ENCODE measurements at regions not wholly inside any gene's neighbourhood (a gene's known extent, or its start where the extent isn't known, plus 50 kb on each side); places are given as distances from the start of the nearest gene placed in this dataset.

DNA sequence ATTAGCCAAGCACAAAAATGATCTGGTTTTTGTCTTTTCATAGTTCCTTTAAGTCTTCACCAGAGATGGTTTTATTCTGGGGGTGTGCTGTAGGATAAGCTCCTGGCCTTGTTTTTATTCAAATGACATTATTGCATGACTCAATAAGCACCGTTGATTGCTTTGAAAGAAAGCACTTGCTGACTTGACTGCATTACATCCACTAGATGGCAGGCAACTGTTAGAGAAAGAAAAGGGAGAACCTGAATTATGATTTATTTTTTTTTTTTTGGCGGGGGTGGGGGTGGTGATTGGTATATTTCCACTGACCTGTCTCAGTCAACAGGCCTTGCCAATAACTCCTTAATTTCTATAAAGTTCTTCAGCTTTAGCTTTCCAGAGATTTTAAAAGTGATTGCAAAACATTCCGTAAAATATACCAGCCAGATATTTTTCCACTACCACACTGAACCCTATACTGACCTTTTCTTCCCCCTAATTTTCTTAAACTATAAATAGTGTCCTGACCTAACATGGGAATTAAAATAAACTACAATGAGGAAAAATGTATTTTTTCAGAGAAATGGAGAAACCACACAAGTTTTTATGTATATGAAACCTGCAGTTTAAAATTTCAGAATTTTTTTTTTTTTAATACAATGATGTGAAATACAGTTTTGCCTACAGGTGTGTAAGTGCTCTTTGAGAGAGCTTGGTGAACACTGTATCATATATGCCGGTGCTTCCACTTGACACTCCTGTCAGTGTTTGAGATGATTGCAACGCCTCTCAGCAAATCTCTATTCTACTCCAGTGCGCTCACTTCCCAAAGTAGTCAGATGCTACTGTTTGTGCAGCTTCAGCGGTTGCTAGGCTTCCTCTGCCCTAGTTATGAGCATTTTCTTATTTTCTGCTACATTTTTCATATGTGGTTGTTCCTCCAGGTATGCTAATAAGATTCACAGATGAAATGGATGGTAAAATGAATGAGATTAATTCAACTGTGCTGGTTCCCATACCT lies 274.3 kb downstream of the CD109 start:
- no peak overlapping the region for H3K4me3 Mint-ChIP-seq
- peak overlapping the region in 1 of 2 donors; percentile 23 for H3K27ac Mint-ChIP-seq
- DNase-seq = no peak
- H3K4me1 Mint-ChIP-seq = no peaks in the 10 kb centered on the region
- peak; percentile 66 for ATAC-seq
- H3K9me3 Mint-ChIP-seq = no peaks in the 10 kb centered on the region
- no peaks in the 10 kb centered on the region for H3K27me3 Mint-ChIP-seq

DNA sequence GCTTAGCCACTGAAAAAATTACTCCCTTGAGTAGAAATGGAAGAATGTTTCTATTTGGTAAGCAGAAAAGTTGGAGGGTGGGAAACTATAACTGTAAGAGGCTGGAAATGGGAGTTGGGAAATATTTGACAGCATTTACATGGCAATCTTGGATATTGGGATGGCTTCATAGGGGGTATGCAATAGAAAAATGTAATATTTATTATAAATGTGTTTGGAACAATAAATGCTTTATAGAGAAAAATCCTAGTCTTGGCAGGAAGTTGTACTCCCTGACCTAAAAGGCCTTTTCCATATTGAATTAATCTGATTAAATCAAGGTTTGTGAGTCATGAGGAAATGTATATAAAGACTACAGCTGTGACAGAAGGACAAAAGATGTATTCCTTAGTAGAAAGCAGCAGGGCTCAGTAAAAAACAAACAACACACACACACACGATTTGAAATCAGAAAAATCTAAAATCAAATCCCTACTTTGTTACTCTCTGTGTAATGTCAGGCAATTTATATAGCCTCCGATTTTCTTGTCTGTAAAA lies 272.3 kb downstream of the CD109 start:
- no peaks in the 10 kb centered on the region for H3K4me1 Mint-ChIP-seq
- ATAC-seq (no peak), DNase-seq (no peak)
- peaks cover 6% of the 10 kb centered on the region for H3K27me3 Mint-ChIP-seq
- no peak overlapping the region for H3K4me3 Mint-ChIP-seq
- no peaks in the 10 kb centered on the region for H3K9me3 Mint-ChIP-seq
- no peak overlapping the region for H3K27ac Mint-ChIP-seq

DNA sequence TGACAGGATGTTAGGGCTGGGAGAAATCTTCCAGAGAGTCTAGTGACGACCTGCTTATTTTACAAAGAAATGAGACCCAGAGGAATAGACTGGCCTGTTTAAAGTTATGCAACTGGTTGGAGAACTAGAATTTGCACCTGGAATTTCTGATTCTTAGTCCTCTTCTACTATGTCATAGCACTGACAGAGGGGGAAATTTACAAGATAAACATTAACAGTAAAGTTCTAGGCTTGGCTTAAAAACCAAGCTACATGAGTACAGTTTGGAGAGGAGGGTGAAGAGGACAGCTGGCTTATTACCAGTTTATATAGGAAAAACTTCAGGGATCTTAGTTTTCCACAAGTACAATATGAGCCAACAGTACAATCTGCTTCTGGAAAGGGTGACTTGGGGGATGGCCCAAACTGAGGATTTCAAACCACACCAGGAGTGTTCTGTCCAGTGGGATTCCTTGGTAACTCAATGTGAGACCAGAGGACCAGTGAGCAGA lies 269.6 kb downstream of the CD109 start:
- no peaks in the 10 kb centered on the region for H3K4me1 Mint-ChIP-seq

DNA sequence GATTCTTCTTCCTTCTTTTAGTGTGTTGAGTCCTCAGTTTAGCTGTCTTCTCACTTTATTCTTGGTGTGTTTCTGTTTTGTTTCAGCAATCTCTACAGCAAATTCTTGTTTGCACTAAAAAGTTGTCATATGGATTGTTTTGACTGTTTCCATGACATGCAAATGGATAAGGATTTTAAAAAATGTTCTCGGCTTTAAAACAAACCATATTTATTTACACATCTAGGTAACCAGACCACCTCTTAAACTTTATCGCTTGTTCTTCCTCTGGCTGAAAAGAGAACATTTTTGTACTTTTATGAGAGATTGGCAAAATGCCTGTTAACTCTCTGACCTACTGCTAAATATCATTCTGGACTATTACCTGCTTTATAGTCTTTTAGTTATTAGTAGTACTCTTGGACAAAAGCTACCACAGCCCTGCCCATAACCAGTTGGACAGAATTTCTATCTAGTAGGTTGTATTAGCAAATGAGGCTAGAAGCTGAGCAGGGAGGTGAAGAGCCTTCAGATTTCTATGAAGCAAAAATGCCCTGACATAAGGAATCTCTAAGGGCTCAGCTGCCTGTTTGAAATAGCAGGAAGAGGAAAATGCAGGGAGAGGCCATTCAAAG lies 268.3 kb downstream of the CD109 start:
- DNase-seq (no peak), ATAC-seq (no peak)
- peaks cover 15% of the 10 kb centered on the region for H3K27me3 Mint-ChIP-seq
- H3K9me3 Mint-ChIP-seq = no peaks in the 10 kb centered on the region
- no peaks in the 10 kb centered on the region for H3K4me1 Mint-ChIP-seq
- no peak overlapping the region for H3K27ac Mint-ChIP-seq
- no peak overlapping the region for H3K4me3 Mint-ChIP-seq

More for the DNA sequence above, 269.6 kb downstream of the CD109 start:
- DNase-seq = no peak
- Mint-ChIP-seq H3K27me3 (peaks cover 15% of the 10 kb centered on the region), H3K9me3 (no peaks in the 10 kb centered on the region), H3K4me3 (no peak overlapping the region), H3K27ac (no peak overlapping the region)
- ATAC-seq = no peak

- H3K4me3 Mint-ChIP-seq = no peak overlapping the region
- ATAC-seq (no peak), DNase-seq (no peak)
- no peaks in the 10 kb centered on the region for H3K9me3 Mint-ChIP-seq
- no peak overlapping the region for H3K27ac Mint-ChIP-seq
- peaks cover 15% of the 10 kb centered on the region for H3K27me3 Mint-ChIP-seq
- H3K4me1 Mint-ChIP-seq = no peaks in the 10 kb centered on the region
These were observed 266.9 kb downstream of the CD109 start for GRCh38 chr6:73962884-73963283.

DNA sequence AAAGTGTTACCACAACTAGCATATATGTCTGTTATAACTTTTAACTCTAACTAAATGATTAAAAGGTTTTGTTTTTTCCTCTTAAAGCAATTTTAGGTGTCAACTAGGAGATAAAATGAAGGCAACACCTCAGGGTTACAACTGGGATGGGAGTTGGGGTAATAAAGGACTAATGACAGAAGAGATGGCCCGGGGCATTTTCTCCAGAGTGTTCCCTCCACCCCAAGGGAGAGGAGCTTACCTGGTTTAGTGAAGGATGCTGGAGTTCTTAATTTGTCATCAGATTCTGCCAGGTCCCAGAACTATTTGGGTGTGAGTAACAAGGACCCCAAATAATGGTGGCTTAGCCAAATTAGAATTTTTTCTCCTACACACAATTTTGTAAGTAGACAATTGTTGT lies 260.3 kb downstream of the CD109 start:
- H3K27ac Mint-ChIP-seq = no peak overlapping the region
- no peak overlapping the region for H3K4me3 Mint-ChIP-seq
- no peaks in the 10 kb centered on the region for H3K9me3 Mint-ChIP-seq
- no peak for ATAC-seq
- no peaks in the 10 kb centered on the region for H3K27me3 Mint-ChIP-seq
- no peak for DNase-seq
- H3K4me1 Mint-ChIP-seq = no peaks in the 10 kb centered on the region

- H3K9me3 Mint-ChIP-seq = no peaks in the 10 kb centered on the region
These were observed 259.8 kb downstream of the CD109 start for GRCh38 chr6:73955800-73956199.

GRCh38 chr6:73954881-73955280 lies 258.9 kb downstream of the CD109 start:
- ATAC-seq (no peak), DNase-seq (no peak)
- Mint-ChIP-seq H3K27me3 (no peaks in the 10 kb centered on the region), H3K4me1 (no peaks in the 10 kb centered on the region), H3K27ac (no peak overlapping the region), H3K9me3 (no peaks in the 10 kb centered on the region), H3K4me3 (no peak overlapping the region)

More at GRCh38 chr6:73955800-73956199, 259.8 kb downstream of the CD109 start:
- H3K4me1 Mint-ChIP-seq = no peaks in the 10 kb centered on the region
- H3K4me3 Mint-ChIP-seq = no peak overlapping the region
- H3K27me3 Mint-ChIP-seq = no peaks in the 10 kb centered on the region
- ATAC-seq (no peak), DNase-seq (no peak)
- no peak overlapping the region for H3K27ac Mint-ChIP-seq

DNA sequence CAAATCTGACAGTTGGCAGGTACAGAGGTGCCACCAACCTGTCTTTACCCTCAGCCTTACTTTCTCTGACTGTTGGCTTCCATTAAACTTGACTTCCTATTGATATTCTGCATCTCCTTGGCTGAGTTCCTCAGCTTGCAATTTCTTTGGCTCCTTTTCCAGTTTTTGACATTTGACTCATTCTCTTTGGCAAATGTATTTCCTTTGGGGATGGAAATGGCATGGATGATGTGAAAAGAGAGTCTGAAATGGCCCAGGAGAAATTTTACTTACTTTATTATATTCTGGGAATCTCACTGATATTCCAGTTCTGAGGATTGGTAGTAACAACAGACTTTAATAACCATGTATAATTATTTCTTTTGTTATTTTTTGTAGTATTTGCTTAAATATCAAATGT lies 255.2 kb downstream of the CD109 start:
- Mint-ChIP-seq H3K9me3 (peaks cover 16 to 23% of the 10 kb centered on the region in 2 donors), H3K4me3 (no peak overlapping the region), H3K27ac (no peak overlapping the region), H3K27me3 (no peaks in the 10 kb centered on the region), H3K4me1 (no peaks in the 10 kb centered on the region)
- no peak for ATAC-seq
- DNase-seq = no peak

- DNase-seq = no peak
- H3K27ac Mint-ChIP-seq = no peak overlapping the region
- no peaks in the 10 kb centered on the region for H3K27me3 Mint-ChIP-seq
- H3K9me3 Mint-ChIP-seq = peaks cover 11 to 20% of the 10 kb centered on the region in 2 donors
- no peaks in the 10 kb centered on the region for H3K4me1 Mint-ChIP-seq
- no peak overlapping the region for H3K4me3 Mint-ChIP-seq
- no peak for ATAC-seq
These were observed 248.1 kb downstream of the CD109 start for GRCh38 chr6:73943930-73944652.

DNA sequence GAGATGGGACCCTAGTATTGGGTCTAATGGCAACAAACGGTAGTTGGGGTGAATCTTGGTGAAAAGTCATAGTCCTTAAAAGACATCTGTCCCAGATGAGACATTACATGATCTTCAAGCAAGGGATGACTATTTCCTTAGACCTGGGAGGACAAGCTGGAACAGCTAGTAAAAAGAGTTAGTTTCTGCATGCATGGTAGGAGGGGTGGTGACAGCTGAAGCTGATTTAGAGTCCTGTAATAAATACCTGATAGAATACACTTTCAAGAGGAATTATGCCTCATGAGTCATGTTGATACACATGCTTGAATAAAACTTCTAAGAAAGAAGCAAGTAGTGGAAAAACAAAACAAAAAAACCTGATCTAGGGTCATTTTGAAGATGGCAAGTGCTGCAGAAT lies 247.4 kb downstream of the CD109 start:
- Mint-ChIP-seq H3K9me3 (peaks cover 7 to 17% of the 10 kb centered on the region in 2 donors), H3K27ac (no peak overlapping the region), H3K4me1 (no peaks in the 10 kb centered on the region), H3K27me3 (no peaks in the 10 kb centered on the region), H3K4me3 (no peak overlapping the region)
- ATAC-seq (no peak), DNase-seq (no peak)

DNA sequence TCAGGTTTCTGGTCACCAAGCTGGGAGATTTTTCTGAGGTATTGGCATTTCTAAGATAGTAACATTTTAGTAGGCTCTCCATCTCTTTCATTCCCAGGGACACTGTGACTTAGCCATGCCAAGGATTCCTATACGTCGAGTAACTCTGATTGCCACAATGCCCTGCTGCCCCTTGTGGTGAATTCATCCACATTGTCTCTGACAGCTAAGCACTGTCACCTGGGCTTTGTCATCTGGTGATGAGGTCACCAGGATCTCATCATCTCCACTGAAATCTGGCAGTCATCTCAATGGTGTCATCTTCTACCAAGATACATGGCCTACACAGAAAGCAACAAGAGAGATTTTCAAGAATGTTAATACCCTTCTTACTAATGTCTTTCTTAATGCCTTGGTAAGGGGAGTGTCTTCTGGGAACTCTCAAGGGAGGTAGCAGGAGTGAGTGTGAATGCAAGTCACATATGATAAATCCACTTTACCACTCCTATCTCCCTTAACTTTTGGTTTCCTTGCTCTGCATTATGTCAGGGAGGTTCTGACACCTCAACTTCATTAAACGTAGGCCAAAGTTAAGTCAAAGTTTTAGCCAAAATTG lies 246.7 kb downstream of the CD109 start:
- ATAC-seq (no peak), DNase-seq (no peak)
- Mint-ChIP-seq H3K4me1 (no peaks in the 10 kb centered on the region), H3K9me3 (peaks cover 2 to 11% of the 10 kb centered on the region in 2 donors), H3K27me3 (no peaks in the 10 kb centered on the region), H3K4me3 (no peak overlapping the region), H3K27ac (no peak overlapping the region)

DNA sequence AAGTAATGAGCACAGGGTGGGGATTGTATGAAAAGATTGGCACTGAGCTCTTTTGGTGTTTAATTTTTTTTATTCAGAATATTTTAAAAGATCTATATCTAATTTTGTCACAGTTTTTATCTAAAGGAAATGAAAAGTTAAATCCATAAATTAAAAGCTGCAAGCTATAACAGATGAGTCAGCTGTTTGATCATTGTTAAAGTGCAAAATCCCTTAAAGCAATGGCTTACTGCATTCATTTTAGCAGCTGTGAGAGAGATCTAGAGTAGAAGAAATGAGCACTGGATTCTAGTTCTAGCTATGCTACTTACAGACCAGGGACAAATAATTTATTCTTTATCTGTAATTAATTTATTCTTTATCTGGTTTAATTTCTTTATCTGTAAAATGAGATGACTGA lies 245.9 kb downstream of the CD109 start:
- H3K27ac Mint-ChIP-seq = no peak overlapping the region
- no peak for ATAC-seq
- H3K4me3 Mint-ChIP-seq = no peak overlapping the region
- H3K9me3 Mint-ChIP-seq = peaks cover 0 to 7% of the 10 kb centered on the region in 2 donors
- H3K27me3 Mint-ChIP-seq = no peaks in the 10 kb centered on the region
- no peaks in the 10 kb centered on the region for H3K4me1 Mint-ChIP-seq
- no peak for DNase-seq

DNA sequence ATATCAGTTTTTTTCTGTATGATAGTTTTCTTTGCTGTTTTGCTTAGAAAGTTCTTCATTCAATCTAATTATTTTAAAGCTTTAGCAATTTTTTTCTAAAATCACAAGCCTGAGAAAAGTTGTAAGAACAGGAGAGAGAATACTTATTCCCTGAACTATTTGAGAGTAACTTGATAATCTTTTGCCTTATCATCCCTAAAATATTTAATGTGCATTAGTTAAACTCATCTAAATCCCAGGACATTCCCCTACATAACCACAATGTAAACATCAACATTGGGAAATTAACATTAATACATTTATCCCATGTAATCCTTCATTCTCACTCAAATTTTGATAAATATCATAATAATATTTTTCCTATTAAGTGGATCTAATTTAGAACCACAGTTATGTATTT lies 241.8 kb downstream of the CD109 start:
- no peaks in the 10 kb centered on the region for H3K4me1 Mint-ChIP-seq
- peaks cover 0 to 4% of the 10 kb centered on the region in 2 donors for H3K9me3 Mint-ChIP-seq
- H3K27me3 Mint-ChIP-seq = no peaks in the 10 kb centered on the region
- DNase-seq (no peak), ATAC-seq (no peak)
- H3K4me3 Mint-ChIP-seq = no peak overlapping the region
- no peak overlapping the region for H3K27ac Mint-ChIP-seq

GRCh38 chr6:73932866-73933265 lies 236.9 kb downstream of the CD109 start:
- Mint-ChIP-seq H3K27me3 (no peaks in the 10 kb centered on the region), H3K9me3 (peaks cover 4 to 8% of the 10 kb centered on the region in 2 donors), H3K27ac (no peak overlapping the region), H3K4me3 (no peak overlapping the region), H3K4me1 (no peaks in the 10 kb centered on the region)
- ATAC-seq (no peak), DNase-seq (no peak)

Measured in stimulated activated naive CD8-positive, alpha-beta T cell treated with anti-CD3 and anti-CD28 coated beads, Interleukin-15, amount 100 ng/mL, for 72 hours (primary cell).